DMS114 treated with DMSO at 0.1 percent for 48 hours (cell line): ENCODE measurements at regions not wholly inside any gene's neighbourhood (a gene's known extent, or its start where the extent isn't known, plus 50 kb on each side); places are given as distances from the start of the nearest gene placed in this dataset.

Source experiments
- DNase-seq: peaks from one replicate; lab custom pipeline; 2025; ENCODE audit not compliant: unreplicated experiment; lab: John Stamatoyannopoulos, UW

- DNase-seq: no peak
Measured at GRCh38 chr7:26458466-26459145, 166.9 kb downstream of the SNX10 start.

GRCh38 chr7:26459540-26460193 is 168.0 kb downstream of the SNX10 start:
- DNase-seq: no peak

GRCh38 chr7:26460351-26461085 is 168.9 kb downstream of the SNX10 start:
- no peak for DNase-seq

DNA sequence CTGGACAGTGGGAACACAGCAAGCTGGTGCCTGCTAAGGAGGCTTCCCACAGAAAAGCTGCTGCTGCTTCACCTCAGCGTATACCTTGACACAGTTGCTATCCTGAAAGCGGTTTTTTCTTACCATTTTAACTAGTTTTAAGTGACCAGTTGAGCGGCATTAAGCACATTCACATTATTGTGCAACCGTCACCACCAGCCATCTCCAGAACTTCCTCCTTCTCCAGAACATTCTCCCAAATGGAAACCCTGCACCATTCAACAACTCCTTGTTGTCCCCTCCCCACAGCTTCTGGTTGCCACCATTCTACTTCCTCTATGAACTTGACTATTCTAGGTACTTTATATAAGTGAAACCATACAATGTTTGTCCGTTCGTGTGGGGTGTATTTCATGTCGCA is 169.9 kb downstream of the SNX10 start:
- no peak for DNase-seq

GRCh38 chr7:26466007-26466406 is 174.3 kb downstream of the SNX10 start:
- DNase-seq: no peak

- no peak for DNase-seq
Measured at GRCh38 chr7:26467104-26467503, 175.4 kb downstream of the SNX10 start.

- no peak for DNase-seq
Measured at GRCh38 chr7:26467541-26467940, 175.9 kb downstream of the SNX10 start.

- DNase-seq: no peak
Measured at GRCh38 chr7:26468625-26469024, 177.0 kb downstream of the SNX10 start.

DNA sequence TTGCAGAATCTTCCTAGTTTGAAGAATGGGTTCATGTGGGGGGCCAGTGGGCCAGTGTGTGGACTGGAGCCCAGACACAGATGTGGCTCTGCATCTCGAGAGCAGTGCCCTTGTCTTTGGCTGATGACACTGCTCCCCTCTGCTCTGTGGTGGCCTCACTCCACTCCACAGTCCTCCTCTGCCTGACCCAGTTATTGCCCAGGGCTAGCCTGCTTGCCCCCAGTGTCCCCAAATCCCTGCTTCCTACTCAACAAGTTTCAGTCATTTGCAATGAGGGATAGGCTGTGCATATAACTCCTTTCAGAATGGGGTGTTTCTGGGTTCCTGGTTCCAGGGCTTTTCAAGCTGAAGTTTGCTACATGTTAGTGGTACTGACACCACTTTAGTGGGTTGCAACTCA is 177.5 kb downstream of the SNX10 start:
- DNase-seq: no peak

GRCh38 chr7:26470691-26471090 is 179.0 kb downstream of the SNX10 start:
- no peak for DNase-seq

- DNase-seq: no peak
Measured at GRCh38 chr7:26471306-26472075, 179.8 kb downstream of the SNX10 start.

DNA sequence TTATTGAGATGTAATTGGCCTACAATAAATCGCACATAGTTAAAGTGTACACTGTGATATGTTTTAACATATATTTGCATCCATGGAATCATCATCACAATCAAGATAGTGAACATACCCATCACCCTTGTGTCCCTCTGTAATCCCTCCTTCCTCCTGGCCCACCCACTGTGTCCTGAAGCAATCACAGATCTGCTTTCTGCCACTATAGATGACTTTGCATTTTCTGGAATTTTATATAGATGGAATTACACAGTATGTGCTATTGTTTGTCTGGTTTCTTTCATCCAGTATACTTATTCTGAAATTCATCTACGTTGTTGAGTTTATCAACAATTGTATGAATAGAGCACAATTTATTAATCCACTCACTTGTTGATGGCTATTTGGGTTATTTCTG is 181.3 kb downstream of the SNX10 start:
- no peak for DNase-seq

DNA sequence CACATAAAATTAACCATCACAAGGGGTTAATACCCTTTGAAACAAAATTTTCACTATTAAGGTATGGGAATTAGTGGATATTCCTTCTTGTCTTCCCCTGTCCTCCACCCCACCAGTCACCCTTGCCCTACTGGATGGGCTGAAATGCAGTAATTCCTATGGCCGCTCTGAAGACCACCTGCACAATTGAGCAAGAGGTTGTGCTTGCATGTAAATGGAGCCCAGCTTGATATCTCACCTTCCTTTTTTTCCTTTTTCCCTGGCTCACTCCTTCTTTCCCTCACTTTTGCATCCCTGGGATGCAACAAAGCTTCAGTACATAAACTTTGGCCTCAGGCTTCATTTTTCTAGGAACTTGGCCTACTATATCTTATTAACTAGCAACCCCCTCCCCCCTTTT is 184.6 kb downstream of the SNX10 start:
- no peak for DNase-seq

DNA sequence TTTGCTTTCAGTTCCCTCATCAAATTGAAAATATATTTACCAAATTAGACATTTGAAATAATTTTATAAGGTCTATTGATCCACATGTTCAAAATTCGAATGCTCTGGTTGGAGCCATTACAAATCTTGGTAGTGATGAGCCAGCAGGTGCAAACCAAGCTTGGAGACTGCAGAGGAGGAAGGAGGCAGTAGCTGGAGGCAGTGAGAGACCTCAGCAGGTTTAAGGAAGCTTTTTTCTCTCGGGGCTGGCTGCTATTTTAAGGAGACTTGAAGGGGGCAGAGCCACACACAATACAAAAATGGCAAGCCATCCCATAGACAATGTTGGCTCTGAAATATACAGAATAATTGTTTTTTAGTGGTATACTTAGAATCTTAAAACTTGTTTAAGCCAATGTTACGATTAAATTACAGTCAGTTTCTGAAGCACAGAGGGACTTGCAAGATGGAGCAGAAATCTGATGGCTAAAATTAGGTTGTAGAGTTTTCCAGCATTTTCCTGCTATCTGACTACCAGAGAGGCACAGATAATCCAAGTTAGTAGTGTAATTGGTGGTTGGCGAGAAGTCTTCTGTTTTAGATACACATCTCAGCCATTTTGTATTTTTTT is 185.8 kb downstream of the SNX10 start:
- DNase-seq: no peak

GRCh38 chr7:26478550-26478949 is 186.9 kb downstream of the SNX10 start:
- DNase-seq: no peak

DNA sequence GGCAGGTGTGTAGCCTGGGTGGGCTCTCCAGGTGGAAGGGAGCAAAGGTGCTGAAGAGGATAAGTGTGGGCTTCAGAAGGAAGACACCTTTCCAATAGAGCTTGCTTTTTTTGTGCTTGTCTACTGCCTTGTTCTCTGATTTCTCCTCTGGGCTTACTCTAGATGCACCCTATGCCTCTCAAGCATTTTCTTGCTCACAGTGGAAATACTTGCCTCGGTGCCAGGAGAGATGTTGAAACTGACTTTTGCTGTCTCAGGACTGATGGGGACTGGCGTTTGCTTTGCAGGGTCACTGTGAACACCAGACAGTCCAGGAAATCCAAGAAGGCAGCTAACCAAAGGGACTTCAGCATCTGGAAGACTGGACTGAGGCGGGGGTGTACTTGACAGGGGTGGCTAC is 187.9 kb downstream of the SNX10 start:
- no peak for DNase-seq

- no peak for DNase-seq
Measured at GRCh38 chr7:26480156-26480555, 188.5 kb downstream of the SNX10 start.

- no peak for DNase-seq
Measured at GRCh38 chr7:26482927-26483326, 191.3 kb downstream of the SNX10 start.

- DNase-seq: no peak
Measured at GRCh38 chr7:26483843-26484242, 192.2 kb downstream of the SNX10 start.

DNA sequence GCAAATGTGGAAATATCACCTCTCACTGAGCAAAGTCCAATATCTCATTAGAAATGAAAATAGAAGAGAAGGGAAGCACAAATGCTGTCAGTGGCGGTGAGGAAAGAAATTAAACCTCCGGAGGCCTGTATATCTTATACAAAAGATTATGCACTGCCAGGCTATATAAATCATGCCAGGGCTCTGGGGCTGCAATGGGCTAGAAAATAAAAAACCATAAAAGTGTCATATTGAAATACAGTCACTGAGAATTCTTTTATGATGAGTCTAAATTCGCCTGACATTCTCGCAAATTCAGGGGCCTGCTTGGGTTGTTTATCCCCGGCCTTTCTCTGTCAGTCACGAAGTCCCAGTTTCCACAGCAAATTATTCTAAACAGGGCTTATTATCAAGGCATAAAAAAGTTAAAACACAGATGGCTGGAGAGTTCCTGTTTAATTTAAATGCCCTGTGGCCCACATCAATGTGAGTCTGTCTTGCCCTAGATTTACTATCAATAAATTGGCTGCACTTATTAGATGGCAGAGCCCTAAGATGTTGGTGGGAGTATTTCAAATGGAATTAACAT is 193.8 kb downstream of the SNX10 start:
- DNase-seq: no peak

GRCh38 chr7:26486153-26486552 is 194.5 kb downstream of the SNX10 start:
- DNase-seq: no peak
